OCI-LY7 (cell line): ENCODE measurements at regions not wholly inside any gene's neighbourhood (a gene's known extent, or its start where the extent isn't known, plus 50 kb on each side); places are given as distances from the start of the nearest gene placed in this dataset.

ENCODE experiments used
- CTCF ChIP-seq: fragments of 200-600 bp; sonication (generic); conservative IDR thresholded peaks from 2 replicates; pipeline ENCODE4 v1.5.1; 2014; ENCODE audit warnings: mild to moderate bottlenecking, antibody characterized with exemption, low read length, moderate library complexity, mixed read lengths
- EZH2phosphoT487 ChIP-seq: fragments of 200-600 bp; sonication (generic); IDR thresholded peaks from 2 replicates; pipeline ENCODE4 v1.6.1; 2018; ENCODE audit warnings: low read depth, borderline replicate concordance, mild to moderate bottlenecking, mixed run types, antibody characterized with exemption, low read length, moderate library complexity, mixed read lengths

DNA sequence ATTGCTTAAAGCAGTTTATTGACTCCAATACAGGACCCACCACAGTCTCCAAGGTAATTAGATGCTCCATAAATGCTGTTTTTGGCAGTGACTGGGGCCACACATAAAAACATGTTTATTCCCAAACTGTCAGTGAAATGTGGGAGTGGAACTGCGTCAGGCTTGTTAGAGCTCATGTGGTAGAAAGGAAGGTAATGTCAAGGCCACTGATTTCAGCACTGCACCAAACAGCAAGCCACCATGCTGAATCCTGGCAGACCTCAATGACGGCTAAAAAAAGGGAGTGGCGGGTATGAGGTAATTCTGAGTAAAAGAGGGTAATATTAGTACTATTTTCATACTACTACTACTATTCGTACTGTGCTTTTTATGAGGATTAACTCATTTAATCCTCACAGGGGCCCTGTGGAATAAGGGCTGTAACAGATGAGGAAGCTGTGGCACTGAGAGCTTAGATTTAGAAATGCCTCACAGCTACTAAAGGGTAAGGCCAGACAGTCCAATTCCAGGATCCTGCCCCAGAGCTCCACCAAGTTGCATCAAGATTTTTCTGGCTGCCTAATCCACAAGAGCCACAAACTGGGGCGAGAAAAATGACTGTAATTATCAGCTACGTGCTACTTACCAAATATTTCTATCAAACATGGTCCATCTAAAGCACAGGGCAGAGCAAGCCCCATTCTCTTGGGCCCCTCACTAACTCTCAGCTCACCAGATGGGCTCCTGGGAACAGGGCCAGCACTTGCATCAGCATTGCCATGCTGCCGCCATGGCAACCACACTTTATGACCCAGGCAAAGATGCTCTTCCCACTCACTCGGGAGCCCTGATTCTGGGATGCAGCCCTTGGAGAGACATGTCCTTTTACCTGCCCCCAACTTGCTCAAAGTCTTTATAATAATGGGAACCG is 83.6 kb upstream of the SPATA12 start:
- TF ChIP-seq CTCF (no peak), EZH2phosphoT487 (no peak)
